ENCODE measurements at regions not wholly inside any gene's neighbourhood (a gene's known extent, or its start where the extent isn't known, plus 50 kb on each side); places are given as distances from the start of the nearest gene placed in this dataset.
"Not testable (repeated sequence)": the region's sequence is repeated elsewhere in the genome, so short reads cannot be mapped to it uniquely, and the experiment has no call there.

GRCh38 chr1:43024905-43025304, 66.2 kb upstream of the SLC2A1 start:
- TF ChIP-seq CTCF (IDR thresholded peaks at IDR 0.05), result no peak
- Histone ChIP-seq H3K79me2 (no peaks in the 10 kb centered on the region), H3K4me3 (ENCODE audit: low read depth, low read length) (no peak overlapping the region), H3K4me1 (no peaks in the 10 kb centered on the region), H3K9me3 (ENCODE audit: control insufficient read depth, low read length) (no peaks in the 10 kb centered on the region), H3K36me3 (ENCODE audit: control insufficient read depth, insufficient read depth, low read length) (no peaks in the 10 kb centered on the region), H3K27ac (no peak overlapping the region), H3K9ac (no peak overlapping the region), H3K4me2 (ENCODE audit: low read length) (no peak overlapping the region), H3K27me3 (ENCODE audit: control insufficient read depth, insufficient read depth, low read length) (no peaks in the 10 kb centered on the region), H2AFZ (no peak overlapping the region)

GRCh38 chr1:43021547-43022474, 63.1 kb upstream of the SLC2A1 start:
- Histone ChIP-seq H3K27ac (no peak overlapping the region), H3K9me3 (ENCODE audit: control insufficient read depth, low read length) (no peaks in the 10 kb centered on the region), H3K79me2 (no peaks in the 10 kb centered on the region), H3K4me1 (no peaks in the 10 kb centered on the region), H3K4me2 (ENCODE audit: low read length) (no peak overlapping the region), H3K4me3 (ENCODE audit: low read depth, low read length) (no peak overlapping the region), H3K9ac (no peak overlapping the region), H3K36me3 (ENCODE audit: control insufficient read depth, insufficient read depth, low read length) (no peaks in the 10 kb centered on the region), H2AFZ (no peak overlapping the region), H3K27me3 (ENCODE audit: control insufficient read depth, insufficient read depth, low read length) (no peaks in the 10 kb centered on the region)
- TF ChIP-seq CTCF (IDR thresholded peaks at IDR 0.05), result no peak

DNA sequence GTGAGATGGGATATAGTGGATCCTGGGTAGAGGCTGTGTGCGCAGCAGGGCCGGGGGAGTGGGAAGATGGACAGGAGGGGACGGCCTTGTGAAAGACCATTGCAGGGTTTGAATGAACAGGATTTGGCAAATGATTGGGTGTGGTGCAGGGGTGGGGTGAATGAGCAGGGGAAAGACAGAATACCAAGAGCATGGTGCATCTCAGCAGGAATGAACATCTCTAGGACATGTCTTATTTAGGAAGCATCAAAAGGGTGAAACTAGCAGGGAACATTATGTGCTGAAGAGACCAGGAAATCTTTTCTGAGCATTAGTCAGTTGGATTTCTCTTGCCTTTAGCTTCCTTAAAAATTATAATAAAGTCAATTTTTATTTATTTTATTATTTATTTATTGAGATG, 60.6 kb upstream of the SLC2A1 start:
- no peak for TF ChIP-seq CTCF (IDR thresholded peaks at IDR 0.05)
- Histone ChIP-seq H3K9ac (no peak overlapping the region), H3K4me1 (no peaks in the 10 kb centered on the region), H3K27ac (no peak overlapping the region), H3K4me2 (ENCODE audit: low read length) (no peak overlapping the region), H3K4me3 (ENCODE audit: low read depth, low read length) (no peak overlapping the region), H3K27me3 (ENCODE audit: control insufficient read depth, insufficient read depth, low read length) (no peaks in the 10 kb centered on the region), H3K9me3 (ENCODE audit: control insufficient read depth, low read length) (no peaks in the 10 kb centered on the region), H3K36me3 (ENCODE audit: control insufficient read depth, insufficient read depth, low read length) (no peaks in the 10 kb centered on the region), H2AFZ (no peak overlapping the region), H3K79me2 (no peaks in the 10 kb centered on the region)

DNA sequence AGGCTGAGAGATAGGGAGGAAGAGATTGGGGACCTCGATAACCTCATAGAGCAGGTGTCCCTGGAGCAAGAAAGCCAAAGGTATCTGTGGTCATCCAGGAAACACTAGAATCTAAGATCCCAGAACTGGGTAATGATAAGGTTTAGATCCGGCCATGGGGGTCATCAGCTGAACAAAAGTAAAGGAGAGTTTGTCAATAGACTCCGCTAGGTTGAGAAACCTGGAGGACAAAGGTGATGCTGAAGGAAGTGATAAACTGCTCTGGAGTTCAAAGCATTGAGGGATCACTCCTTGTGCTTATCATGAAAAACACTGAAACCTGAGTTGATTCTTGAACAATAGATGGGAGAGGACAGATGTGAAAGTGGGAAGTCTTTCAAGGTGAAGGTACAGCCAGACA, 59.5 kb upstream of the SLC2A1 start:
- H3K4me2 ChIP-seq (ENCODE audit: low read length), result no peak overlapping the region
- no peaks in the 10 kb centered on the region for H3K9me3 ChIP-seq (ENCODE audit: control insufficient read depth, low read length)
- no peak for TF ChIP-seq CTCF (IDR thresholded peaks at IDR 0.05)
- H3K36me3 ChIP-seq (ENCODE audit: control insufficient read depth, insufficient read depth, low read length), result no peaks in the 10 kb centered on the region
- no peak overlapping the region for H3K4me3 ChIP-seq (ENCODE audit: low read depth, low read length)
- H2AFZ ChIP-seq, result no peak overlapping the region
- H3K9ac ChIP-seq, result no peak overlapping the region
- no peak overlapping the region for H3K27ac ChIP-seq
- H3K79me2 ChIP-seq, result no peaks in the 10 kb centered on the region
- H3K27me3 ChIP-seq (ENCODE audit: control insufficient read depth, insufficient read depth, low read length), result no peaks in the 10 kb centered on the region
- H3K4me1 ChIP-seq, result no peaks in the 10 kb centered on the region

- Histone ChIP-seq H3K9me3 (ENCODE audit: control insufficient read depth, low read length) (no peaks in the 10 kb centered on the region), H3K4me3 (ENCODE audit: low read depth, low read length) (no peak overlapping the region), H2AFZ (no peak overlapping the region), H3K36me3 (ENCODE audit: control insufficient read depth, insufficient read depth, low read length) (no peaks in the 10 kb centered on the region), H3K27me3 (ENCODE audit: control insufficient read depth, insufficient read depth, low read length) (no peaks in the 10 kb centered on the region), H3K27ac (no peak overlapping the region), H3K79me2 (no peaks in the 10 kb centered on the region), H3K9ac (no peak overlapping the region), H3K4me1 (no peaks in the 10 kb centered on the region), H3K4me2 (ENCODE audit: low read length) (no peak overlapping the region)
- no peak for TF ChIP-seq CTCF (IDR thresholded peaks at IDR 0.05)
These were observed 56.6 kb upstream of the SLC2A1 start for GRCh38 chr1:43015269-43015668.

- not testable (repeated sequence) for H3K9me3 ChIP-seq (ENCODE audit: control insufficient read depth, low read length); H2AFZ ChIP-seq; H3K27ac ChIP-seq; H3K79me2 ChIP-seq; H3K4me2 ChIP-seq (ENCODE audit: low read length); H3K36me3 ChIP-seq (ENCODE audit: control insufficient read depth, insufficient read depth, low read length); H3K4me3 ChIP-seq (ENCODE audit: low read depth, low read length); H3K27me3 ChIP-seq (ENCODE audit: control insufficient read depth, insufficient read depth, low read length); H3K4me1 ChIP-seq; H3K9ac ChIP-seq
These were observed 55.9 kb upstream of the SLC2A1 start for GRCh38 chr1:43014579-43014978.

Measured in parathyroid adenoma (tissue), 2 donors.